WI38 (cell line): ENCODE measurements at regions not wholly inside any gene's neighbourhood (a gene's known extent, or its start where the extent isn't known, plus 50 kb on each side); places are given as distances from the start of the nearest gene placed in this dataset.
"Not testable (repeated sequence)": the region's sequence is repeated elsewhere in the genome, so short reads cannot be mapped to it uniquely, and the experiment has no call there.

Experiments
- H3K4me3 ChIP-seq: 2 replicates; pipeline ENCODE4 v1.5.1; 2011; ENCODE audit warnings: low read depth, mild to moderate bottlenecking, control low read depth, low read length
- CTCF ChIP-seq: IDR thresholded peaks from 2 replicates; pipeline ENCODE4 v1.5.1; 2012; ENCODE audit warnings: low read depth, mild to moderate bottlenecking, control low read depth, low read length

GRCh38 chr6:100305209-100305869 lies 159.4 kb downstream of the SIM1 start:
- no peak overlapping the region for H3K4me3 ChIP-seq
- TF ChIP-seq CTCF = no peak

GRCh38 chr6:100304575-100304974 lies 160.1 kb downstream of the SIM1 start:
- H3K4me3 ChIP-seq = no peak overlapping the region
- no peak for TF ChIP-seq CTCF

- H3K4me3 ChIP-seq = no peak overlapping the region
- no peak for TF ChIP-seq CTCF
Measured at GRCh38 chr6:100301731-100302130, 163.0 kb downstream of the SIM1 start.

- H3K4me3 ChIP-seq = no peak overlapping the region
- TF ChIP-seq CTCF = no peak
Measured at GRCh38 chr6:100300221-100300736, 164.4 kb downstream of the SIM1 start.

- no peak overlapping the region for H3K4me3 ChIP-seq
- no peak for TF ChIP-seq CTCF
Measured at GRCh38 chr6:100296810-100297544, 167.7 kb downstream of the SIM1 start.

- H3K4me3 ChIP-seq = not testable (repeated sequence)
Measured at GRCh38 chr6:100295172-100295571, 169.5 kb downstream of the SIM1 start.

- TF ChIP-seq CTCF = no peak
- no peak overlapping the region for H3K4me3 ChIP-seq
Measured at GRCh38 chr6:100289285-100289684, 175.4 kb downstream of the SIM1 start.
